Ammon's horn (tissue), 1 donor: ENCODE measurements at regions not wholly inside any gene's neighbourhood (a gene's known extent, or its start where the extent isn't known, plus 50 kb on each side); places are given as distances from the start of the nearest gene placed in this dataset.

Experiments
- DNase-seq: peaks from one replicate; pipeline ENCODE4 v3.0.0-alpha.2; 2016; ENCODE audit warnings: low spot score

GRCh38 chr12:115464111-115464581, 780.2 kb upstream of the TBX3 start:
- DNase-seq: no peak

DNA sequence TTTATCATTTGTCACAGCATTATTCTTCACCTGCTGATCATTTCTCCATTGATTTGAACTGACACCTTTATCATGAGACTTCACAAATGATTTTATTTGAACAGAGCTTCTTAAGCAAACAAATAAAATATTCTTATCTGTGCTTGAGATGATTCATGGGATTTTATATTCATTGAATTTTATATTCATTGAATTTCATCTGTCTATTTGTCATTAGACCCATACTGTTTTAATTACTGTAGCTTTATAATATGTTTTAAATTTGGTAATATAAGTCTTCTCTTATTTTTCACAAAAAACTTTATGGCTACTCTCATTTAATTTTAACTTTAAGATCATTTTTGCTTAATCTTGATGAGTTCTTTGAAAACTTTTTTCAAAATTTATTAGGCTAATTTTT, 777.4 kb upstream of the TBX3 start:
- no peak for DNase-seq

DNA sequence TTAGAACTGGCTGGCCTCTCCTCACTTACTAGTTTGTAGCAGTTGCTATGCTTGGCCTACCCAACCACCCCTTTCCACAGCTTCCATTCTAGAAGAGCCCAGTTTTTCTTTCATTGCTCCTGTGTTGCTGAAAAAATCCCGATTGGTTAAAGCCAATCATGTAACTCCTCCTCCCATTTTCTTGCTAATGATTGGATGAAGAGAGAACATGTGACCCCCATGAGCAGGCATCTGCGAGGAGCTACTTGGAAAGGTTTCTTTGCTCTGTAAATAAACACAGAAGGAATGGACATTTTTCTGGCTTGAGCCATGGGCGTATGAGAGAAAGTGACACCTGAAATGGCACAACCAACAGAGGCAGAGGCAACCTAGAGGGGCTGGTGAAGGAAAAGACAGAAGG, 773.8 kb upstream of the TBX3 start:
- no peak for DNase-seq

- no peak for DNase-seq
Measured at GRCh38 chr12:115456946-115457689, 773.1 kb upstream of the TBX3 start.

DNA sequence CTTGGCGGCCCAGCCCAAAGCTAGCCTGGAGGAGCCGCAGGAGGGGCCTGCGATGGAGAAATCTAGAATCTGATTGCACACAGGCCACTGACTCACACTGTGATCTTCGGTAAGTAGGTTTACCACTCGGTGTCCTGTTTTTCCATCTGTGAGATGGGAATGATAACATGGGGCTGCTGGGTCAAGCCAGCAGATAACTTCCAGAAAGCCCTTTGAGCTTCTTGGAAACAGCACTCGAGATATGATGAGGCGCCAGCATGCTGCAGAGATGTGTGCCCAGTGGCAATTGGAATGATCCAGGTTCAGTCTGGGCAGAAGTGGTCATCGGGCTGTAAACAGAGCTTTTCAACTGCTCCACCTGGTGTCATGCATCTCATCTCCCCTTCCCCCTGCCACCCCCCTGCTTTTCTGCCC, 771.3 kb upstream of the TBX3 start:
- no peak for DNase-seq

GRCh38 chr12:115452751-115453281, 768.8 kb upstream of the TBX3 start:
- DNase-seq: no peak

DNA sequence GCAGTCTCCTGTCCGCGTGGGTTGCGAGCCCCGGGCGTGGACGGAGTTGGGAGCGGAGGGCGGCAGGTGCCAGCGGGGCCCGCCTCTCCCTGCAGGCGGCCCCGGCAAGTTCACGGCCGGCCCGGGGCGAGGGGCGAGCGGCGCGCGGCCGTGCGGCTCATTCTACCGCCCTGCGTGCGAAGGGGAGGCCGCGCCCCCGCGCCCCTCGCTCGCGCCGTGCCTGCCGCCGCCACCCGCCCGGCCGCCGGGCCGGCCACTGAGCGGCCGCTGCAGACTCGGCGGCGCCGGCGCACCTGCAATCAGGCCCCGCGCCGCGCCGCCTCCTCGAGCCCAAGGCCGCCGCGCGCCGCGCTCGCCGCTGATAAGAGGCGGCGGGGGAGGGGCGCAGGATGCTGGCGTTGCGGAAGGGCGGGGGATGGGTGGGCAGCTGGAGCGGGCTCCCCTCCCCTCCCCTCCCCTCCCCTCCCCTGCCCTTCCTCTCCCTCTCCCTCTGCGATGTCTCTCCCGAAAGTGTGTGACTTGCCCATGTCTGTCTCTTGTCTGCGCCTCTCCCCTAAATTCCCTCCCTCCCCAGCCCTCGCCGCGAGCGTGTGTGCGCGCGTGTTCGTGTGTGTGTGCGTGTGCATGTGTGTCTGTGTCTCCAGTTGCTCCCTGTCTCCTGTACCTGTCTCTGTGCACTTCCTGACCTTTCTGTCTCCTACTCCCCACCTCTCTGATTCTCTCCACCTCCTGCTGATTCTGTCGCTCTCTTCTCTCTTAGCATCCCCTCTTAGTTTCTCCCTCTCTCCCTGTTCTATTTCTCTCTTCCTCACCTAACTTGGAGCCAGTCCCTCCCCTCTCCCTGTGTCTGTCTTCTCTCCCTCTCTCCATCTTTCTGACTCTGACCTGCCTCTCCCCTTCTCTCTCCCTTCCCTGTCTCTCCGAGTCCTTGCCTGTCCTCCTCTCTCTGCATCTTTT, 768.1 kb upstream of the TBX3 start:
- DNase-seq: peak; percentile 47

GRCh38 chr12:115451151-115451779, 767.3 kb upstream of the TBX3 start:
- DNase-seq: no peak

DNA sequence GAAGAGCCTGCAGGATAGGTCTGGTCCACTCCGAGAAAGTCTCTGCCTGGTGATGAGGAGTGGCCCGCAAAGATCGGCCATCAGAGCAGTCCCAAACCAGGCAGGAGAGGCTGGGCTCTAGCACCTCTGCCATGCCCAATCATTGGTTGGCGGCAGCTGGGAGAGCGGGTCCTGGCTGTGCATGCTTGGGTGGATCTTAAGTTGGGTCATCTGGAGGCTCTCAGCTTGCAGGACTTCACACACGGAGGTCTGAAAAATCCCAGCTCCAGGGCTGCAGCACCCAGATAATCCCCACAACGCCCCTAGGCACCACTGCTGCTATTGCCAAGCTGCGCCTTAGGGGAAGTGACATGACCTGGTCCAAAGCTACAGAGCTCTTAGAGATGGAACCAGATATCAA, 766.7 kb upstream of the TBX3 start:
- DNase-seq: no peak

GRCh38 chr12:115450017-115450416, 766.0 kb upstream of the TBX3 start:
- no peak for DNase-seq

GRCh38 chr12:115449526-115449925, 765.6 kb upstream of the TBX3 start:
- DNase-seq: no peak

DNA sequence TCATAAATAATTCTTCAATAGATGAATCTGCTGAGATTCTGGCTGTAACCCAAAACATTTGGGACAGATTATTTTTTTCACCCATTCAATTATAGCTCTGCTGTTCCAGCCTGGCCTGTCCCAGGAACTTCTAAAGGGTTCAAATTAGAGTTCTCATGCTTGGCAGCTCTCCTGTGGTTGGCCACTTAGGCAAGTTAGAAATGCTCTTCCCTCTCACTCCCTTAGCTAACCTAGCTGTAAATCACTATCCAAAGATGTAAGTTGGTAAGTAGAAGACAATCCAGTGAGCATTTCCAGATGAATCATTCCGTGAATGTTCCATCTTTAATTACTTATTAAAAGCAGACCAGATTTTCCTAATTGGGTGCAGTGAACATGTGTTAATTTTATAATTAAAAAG, 760.4 kb upstream of the TBX3 start:
- DNase-seq: no peak

DNA sequence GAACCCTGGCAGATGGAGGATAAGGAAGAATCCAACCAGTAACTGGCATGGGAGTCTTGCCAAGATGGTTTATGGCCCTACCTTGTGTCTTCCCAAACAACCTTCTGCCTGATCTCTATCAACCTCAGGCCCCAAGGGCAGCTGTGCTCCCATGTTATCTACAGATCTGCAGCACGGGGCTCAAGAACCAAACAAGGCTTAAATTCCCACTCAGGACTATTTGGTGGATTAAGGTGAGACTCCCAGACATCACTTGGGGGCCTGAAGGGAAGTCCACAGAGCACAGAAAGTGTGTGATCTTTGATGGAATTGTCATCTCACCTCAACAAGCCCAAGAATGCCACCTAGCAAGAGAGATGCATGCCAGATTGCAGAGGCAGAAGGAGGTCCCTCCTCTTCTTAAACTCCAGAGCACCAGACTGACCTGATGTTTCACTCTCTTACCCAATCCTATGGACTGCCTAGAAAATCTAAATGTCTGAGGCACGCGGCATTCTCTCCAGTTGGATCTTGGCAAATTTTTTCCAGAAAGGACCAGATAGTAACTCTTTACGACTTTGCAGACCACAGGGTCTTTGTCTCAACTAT, 759.5 kb upstream of the TBX3 start:
- DNase-seq: no peak

DNA sequence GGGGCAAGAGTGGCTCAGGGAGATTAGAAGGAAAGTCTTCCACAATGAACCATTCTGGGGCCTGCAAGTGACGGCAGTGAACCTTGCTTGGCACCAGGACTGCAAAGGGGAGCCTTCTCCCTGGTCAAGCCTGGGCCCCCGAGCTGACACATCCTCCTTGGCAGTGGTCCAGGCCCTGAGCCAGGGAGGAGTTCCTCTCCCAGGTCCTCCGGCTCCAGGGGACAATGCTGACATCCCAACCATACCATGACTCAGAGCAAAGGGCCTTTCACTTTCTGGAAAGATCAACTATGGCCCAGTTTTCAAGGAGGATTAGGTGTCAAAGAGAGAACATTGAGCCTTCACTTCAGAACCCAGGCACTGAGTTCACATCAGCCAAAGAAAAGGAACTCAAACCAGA, 756.5 kb upstream of the TBX3 start:
- DNase-seq: peak; percentile 10

DNA sequence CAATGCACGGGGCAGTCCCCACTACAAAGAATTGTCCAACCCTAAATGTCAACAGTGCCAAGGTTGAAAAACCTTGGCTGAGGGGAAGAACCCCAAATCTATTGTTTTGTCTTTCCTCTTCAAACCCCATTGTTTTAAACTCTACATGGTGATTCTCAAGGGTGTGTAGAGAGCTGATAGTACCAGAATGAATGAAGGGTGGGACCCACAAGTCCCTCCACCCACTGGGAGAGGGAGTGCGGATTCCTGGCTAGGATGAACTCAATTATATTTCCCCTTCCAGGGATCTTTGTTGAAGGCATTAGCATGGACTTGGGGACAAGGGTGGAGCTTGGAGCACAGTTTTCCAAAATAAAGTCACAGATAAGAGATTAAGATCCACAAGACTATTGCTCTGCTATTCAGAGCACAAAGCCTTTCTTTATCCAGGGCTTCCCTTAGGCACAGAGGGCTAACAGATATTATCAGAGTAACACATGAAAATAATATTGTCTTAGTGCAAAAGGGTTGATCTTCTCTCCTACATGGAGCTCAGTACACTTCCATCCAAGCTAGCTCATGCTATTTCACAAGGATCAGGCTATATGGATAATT, 755.1 kb upstream of the TBX3 start:
- no peak for DNase-seq

DNA sequence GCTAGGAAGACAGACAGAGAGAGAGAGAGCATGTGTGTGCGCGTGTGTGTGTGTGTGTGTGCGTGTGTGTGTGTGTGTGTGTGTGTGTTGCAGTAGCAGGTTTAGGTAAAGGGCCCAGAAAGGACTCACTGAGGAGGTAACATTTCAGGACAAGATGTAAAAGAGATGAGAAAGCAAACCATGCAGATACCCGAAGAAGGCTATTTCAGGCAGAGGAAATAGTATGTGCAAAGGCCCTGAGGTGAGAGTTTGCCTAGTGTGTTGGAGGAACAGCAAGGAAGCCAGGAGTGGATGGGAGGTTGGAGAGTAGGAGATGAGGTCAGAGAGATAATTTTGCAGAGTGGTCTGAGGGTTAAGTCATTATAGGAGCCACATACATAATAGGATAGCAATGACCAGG, 754.3 kb upstream of the TBX3 start:
- DNase-seq: no peak

GRCh38 chr12:115437061-115437567, 753.1 kb upstream of the TBX3 start:
- peak; percentile 33 for DNase-seq

GRCh38 chr12:115433014-115433634, 749.1 kb upstream of the TBX3 start:
- no peak for DNase-seq

DNA sequence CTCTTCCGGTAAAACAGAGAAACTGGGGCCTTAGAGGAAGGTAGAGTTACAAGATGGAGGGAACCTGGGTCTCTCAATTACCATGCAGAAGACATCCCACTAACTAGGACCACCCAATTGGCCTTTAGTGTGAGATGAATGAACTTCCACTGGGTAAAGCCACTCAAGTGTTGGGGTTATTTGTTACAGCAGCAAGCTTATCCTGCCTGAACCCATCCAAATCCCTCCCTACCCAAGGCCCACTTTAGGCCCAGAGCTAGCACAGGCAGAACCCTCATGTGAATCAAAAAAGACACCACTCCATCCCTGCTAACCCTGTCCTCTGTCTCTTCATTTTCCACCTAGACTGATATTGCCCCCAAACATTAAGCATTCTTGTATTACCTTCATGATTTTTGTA, 746.7 kb upstream of the TBX3 start:
- no peak for DNase-seq

- DNase-seq: no peak
Measured at GRCh38 chr12:115426732-115427131, 742.8 kb upstream of the TBX3 start.

DNA sequence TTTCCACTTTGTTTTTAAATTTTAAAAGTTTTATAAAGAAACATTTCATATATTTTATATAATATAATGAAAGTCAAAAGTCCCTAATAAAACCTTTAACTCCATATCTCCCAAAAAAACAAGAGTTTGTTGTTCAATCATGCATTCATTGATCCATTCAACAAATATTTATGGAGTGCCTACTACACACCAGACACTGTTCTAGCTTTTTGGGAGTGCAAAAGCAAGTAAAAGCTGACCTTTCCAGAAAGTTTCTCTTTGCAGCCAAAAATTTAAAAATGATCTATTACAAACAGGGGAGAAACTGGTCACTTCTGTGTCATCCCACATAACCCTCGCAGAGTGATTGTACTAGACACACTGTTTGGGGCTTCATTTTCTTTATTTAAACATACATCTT, 740.0 kb upstream of the TBX3 start:
- DNase-seq: no peak
